Astrocyte of the spinal cord (primary cell): ENCODE measurements at regions not wholly inside any gene's neighbourhood (a gene's known extent, or its start where the extent isn't known, plus 50 kb on each side); places are given as distances from the start of the nearest gene placed in this dataset.

Experiments
- DNase-seq: peaks from one replicate; pipeline ENCODE4 v3.0.0; 2011; ENCODE audit warnings: low read depth, low spot score
- H3K4me3 ChIP-seq: 2 replicates; pipeline ENCODE4 v1.5.1; 2011; ENCODE audit warnings: low read depth, mild to moderate bottlenecking, low read length, moderate library complexity
- in situ Hi-C: cut with HindIII; loops from 2 replicates; pipeline ENCODE4 v1.10.0; 2017; ENCODE audit warnings: low sequenced_read_pairs
- TF ChIP-seq, protein P1 (sequence below): IDR thresholded peaks from 2 replicates; pipeline ENCODE4 v1.5.1; 2012; ENCODE audit warnings: low read depth, mild to moderate bottlenecking, low read length, inconsistent platforms

DNA sequence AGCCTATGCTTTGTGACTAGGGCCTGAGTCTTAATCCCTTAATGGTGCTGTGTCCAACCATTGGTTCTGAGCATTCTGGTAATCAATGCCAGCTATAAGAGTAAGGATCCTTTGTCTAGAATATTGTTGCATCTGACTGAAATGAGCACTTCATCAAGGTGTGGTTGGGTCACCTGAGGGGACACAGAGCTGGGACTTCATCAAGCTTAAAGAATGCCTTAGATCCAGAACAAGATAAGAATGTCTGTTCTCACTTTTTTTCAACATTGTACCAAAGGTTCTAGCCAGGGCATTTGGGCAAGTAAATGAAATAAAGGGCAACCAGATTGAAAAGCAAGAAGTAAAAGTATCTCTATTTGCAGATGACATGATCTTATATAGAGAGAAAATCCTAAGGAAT, 280.4 kb downstream of the MTERF1 start:
- in situ Hi-C loops = no loop called here
- no peak for DNase-seq

DNA sequence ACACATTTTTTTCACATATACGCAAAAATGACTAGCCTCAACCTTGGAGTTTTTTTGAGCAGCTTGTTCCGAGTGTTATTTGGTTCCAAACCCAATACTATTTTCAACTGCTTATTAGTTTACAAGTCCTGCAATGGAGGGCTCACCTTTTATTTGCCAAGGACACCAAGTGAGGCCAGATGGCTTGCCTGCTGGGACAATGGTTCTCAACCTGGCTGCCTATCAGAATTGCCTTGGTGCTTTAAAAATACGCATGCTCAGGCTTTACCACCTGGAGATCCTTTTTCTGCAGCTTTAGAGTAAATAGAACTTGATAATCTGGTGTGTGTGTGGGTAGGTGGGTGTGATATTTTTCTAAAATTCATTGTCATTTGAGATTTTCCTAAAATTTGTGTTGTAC, 276.8 kb downstream of the MTERF1 start:
- TF ChIP-seq, protein P1, sequence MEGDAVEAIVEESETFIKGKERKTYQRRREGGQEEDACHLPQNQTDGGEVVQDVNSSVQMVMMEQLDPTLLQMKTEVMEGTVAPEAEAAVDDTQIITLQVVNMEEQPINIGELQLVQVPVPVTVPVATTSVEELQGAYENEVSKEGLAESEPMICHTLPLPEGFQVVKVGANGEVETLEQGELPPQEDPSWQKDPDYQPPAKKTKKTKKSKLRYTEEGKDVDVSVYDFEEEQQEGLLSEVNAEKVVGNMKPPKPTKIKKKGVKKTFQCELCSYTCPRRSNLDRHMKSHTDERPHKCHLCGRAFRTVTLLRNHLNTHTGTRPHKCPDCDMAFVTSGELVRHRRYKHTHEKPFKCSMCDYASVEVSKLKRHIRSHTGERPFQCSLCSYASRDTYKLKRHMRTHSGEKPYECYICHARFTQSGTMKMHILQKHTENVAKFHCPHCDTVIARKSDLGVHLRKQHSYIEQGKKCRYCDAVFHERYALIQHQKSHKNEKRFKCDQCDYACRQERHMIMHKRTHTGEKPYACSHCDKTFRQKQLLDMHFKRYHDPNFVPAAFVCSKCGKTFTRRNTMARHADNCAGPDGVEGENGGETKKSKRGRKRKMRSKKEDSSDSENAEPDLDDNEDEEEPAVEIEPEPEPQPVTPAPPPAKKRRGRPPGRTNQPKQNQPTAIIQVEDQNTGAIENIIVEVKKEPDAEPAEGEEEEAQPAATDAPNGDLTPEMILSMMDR = no peak

More for the DNA sequence above, 280.4 kb downstream of the MTERF1 start:
- TF ChIP-seq, protein P1 = no peak
- no peak overlapping the region for H3K4me3 ChIP-seq

DNA sequence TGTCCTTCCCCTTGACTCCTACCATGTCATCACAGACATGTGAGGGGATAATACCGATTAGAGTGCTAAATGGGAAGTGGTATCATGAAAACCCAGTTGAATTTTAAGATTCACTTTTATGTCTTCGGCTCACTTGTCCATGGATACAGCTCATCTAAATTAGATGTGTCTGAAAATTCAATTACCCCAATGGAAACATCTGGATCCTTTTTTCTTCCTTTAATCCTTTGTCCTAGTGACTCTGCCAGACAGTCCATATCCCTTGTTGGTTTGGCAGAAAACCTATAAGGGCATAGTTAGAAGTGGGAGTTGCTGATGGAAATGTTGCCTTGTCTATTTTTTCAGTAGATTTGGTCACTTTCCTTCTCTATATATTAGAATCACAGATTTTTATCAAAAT, 271.9 kb downstream of the MTERF1 start:
- H3K4me3 ChIP-seq = no peak overlapping the region
- DNase-seq = no peak
- TF ChIP-seq, protein P1 = no peak
- in situ Hi-C loops = no loop called here

More for the DNA sequence above, 276.8 kb downstream of the MTERF1 start:
- no peak overlapping the region for H3K4me3 ChIP-seq
- DNase-seq = no peak
- in situ Hi-C loops = no loop called here

DNA sequence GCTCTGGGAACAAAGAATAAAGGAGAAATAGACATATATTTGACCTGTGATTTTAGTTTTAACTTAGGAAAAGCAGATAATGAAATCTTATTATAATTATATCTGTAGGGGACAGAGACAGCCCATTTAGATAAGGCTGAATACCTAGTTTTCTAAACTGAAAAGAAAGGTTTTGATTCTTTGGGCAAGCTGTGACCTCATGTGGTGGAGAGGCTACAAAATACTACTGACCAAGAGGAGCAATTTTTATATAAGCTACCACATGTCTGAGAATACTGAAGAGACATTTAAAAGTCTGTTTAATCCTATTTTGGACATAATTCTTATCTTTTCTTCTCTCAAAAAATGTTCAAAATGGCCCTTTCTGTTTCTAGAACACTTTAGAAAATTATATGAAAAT, 271.0 kb downstream of the MTERF1 start:
- no peak overlapping the region for H3K4me3 ChIP-seq
- TF ChIP-seq, protein P1 = peak; percentile 8
- in situ Hi-C loops = no loop called here
- DNase-seq = peak; percentile 22

DNA sequence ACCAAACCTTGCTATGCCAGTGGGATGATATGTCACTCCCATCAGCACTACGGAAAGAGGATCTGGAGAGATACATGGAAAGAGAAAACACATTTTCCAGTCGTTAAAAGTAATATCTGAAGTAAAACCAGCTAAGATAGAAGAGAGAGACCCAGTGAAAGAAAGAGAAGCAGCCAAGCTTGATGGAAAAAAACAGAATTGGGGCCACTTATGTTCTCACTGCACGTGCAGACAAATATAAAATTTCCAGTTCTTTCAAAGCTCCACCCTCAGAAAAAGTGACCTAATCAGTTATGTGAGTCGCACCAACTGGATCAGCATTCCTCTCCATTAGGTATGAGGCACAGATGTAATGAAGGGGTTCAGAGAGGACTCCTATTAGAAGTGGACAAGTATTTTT, 266.1 kb downstream of the MTERF1 start:
- DNase-seq = no peak
- in situ Hi-C loops = no loop called here
- TF ChIP-seq, protein P1 = no peak
- H3K4me3 ChIP-seq = no peak overlapping the region

DNA sequence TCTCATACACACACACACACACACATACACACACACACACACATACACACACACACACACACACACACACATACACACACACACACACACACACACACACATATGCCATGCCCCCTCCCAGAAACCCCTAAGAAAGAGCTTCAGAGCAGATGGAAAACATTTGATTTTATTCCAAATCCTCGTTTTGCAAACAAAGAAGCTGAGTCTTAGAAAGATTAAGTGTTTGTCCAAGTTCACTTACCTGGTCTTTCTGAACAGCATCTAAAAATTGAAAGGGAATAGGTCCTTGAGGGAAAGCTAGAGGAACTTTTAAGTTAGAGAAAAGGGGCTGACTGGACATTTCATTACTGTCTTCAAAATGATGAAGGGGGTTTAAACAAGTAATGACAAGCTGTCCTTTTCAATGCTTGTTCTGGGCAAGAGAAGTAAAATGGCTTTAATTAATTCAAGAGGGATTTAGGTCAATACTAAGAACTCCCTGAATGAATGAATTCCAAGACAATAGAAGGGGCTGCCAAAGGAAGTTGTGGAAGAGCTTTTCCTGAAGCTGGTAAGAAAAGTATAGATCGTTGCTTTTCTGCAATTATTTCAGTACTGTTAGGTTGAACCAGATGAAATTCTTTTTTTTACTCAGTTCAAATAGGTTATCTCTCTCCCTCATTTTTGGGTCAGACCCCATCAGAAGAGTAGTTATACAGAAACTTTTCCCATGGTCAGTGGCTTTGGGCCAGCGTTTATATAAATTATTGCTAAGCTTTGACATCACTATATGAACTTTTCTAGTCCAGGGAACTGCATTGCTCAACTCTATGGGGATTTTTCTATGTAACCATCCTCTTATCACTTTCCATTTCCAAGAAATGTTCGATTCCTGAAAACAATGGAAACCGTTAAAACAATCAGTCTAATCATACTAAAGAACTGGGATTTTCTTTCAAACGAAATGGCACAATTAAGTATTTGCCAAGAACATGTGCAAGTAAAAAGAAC, 261.4 kb downstream of the MTERF1 start:
- DNase-seq = no peak
- TF ChIP-seq, protein P1 = no peak
- in situ Hi-C loops = no loop called here
- H3K4me3 ChIP-seq = no peak overlapping the region
